PC-3 (cell line): ENCODE measurements at regions not wholly inside any gene's neighbourhood (a gene's known extent, or its start where the extent isn't known, plus 50 kb on each side); places are given as distances from the start of the nearest gene placed in this dataset.

Experiments used
- ATAC-seq: fragments of 200-7000 bp; cut with Tn5 transposase; 2 replicates; pipeline ENCODE4 v1.9.1; 2020; ENCODE audit warnings: mild to moderate bottlenecking, moderate library complexity
- BruUV-seq: library from RNA; stranded (reverse); fragments of 400-500 nt; replicated peaks from 2 replicates; lab custom pipeline; 2021; lab: Mats Ljungman, UMichigan
- CTCF ChIA-PET: fragments of 300-600 bp; sonication (Branson Sonifier 250); formaldehyde crosslinking; loops from one replicate; lab custom pipeline; 2022; ENCODE audit warnings: antibody characterized with exemption; lab: Charles Lee
- POLR2A ChIA-PET: fragments of 300-600 bp; sonication (Branson Sonifier 250); formaldehyde crosslinking; loops from one replicate; lab custom pipeline; 2022; ENCODE audit warnings: antibody characterized with exemption; ENCODE audit not compliant: unreplicated experiment; lab: Charles Lee
- DNase-seq: peaks from one replicate; pipeline ENCODE4 v3.0.0-alpha.2; 2015
- H2AFZ ChIP-seq: fragments of 300-600 bp; sonication (generic); 2 replicates; pipeline ENCODE4 v1.6.0; 2016; ENCODE audit warnings: antibody characterized with exemption, low read length
- H3F3A ChIP-seq: fragments of 300-600 bp; sonication (generic); one replicate; pipeline ENCODE4 v1.6.0; 2017; ENCODE audit warnings: antibody characterized with exemption, low read length, control low read depth, mild to moderate bottlenecking; ENCODE audit not compliant: unreplicated experiment
- H3K27ac ChIP-seq: fragments of 300-600 bp; sonication (generic); 2 replicates; pipeline ENCODE4 v1.5.1; 2016; ENCODE audit warnings: mild to moderate bottlenecking, low read length
- H3K27me3 ChIP-seq: fragments of 300-600 bp; sonication (generic); 2 replicates; pipeline ENCODE4 v1.6.1; 2016; ENCODE audit warnings: low read length, mixed read lengths
- H3K36me3 ChIP-seq: fragments of 300-600 bp; sonication (generic); 2 replicates; pipeline ENCODE4 v1.6.1; 2016; ENCODE audit warnings: low read depth, mixed run types, low read length, mixed read lengths
- H3K4me1 ChIP-seq: fragments of 300-600 bp; sonication (generic); 2 replicates; pipeline ENCODE4 v1.5.1; 2016; ENCODE audit warnings: low read length; ENCODE audit not compliant: insufficient read depth
- H3K4me2 ChIP-seq: fragments of 300-600 bp; sonication (generic); 2 replicates; pipeline ENCODE4 v1.6.0; 2016; ENCODE audit warnings: low read length
- H3K4me3 ChIP-seq: fragments of 300-600 bp; sonication (generic); 2 replicates; pipeline ENCODE4 v1.5.1; 2016; ENCODE audit warnings: mild to moderate bottlenecking, low read length, mixed read lengths
- H3K79me2 ChIP-seq: fragments of 300-600 bp; sonication (generic); 2 replicates; pipeline ENCODE4 v1.6.1; 2017; ENCODE audit warnings: low read length, mixed read lengths
- H3K9ac ChIP-seq: fragments of 300-600 bp; sonication (generic); 2 replicates; pipeline ENCODE4 v1.6.0; 2016; ENCODE audit warnings: mild to moderate bottlenecking, low read length
- H3K9me2 ChIP-seq: fragments of 300-600 bp; sonication (generic); replicated peaks from 2 replicates; pipeline ENCODE4 v1.6.1; 2016; ENCODE audit warnings: mixed run types, low read length, mixed read lengths
- H3K9me3 ChIP-seq: fragments of 300-600 bp; sonication (generic); 2 replicates; pipeline ENCODE4 v1.6.1; 2016; ENCODE audit warnings: low read length, mixed read lengths
- H4K20me1 ChIP-seq: fragments of 300-600 bp; sonication (generic); 2 replicates; pipeline ENCODE4 v1.6.1; 2016; ENCODE audit warnings: low read length, mixed read lengths
- EZH2 ChIP-seq: fragments of 300-600 bp; sonication (generic); IDR thresholded peaks from one replicate; pipeline ENCODE4 v1.6.1; 2017; ENCODE audit warnings: antibody characterized with exemption, mild to moderate bottlenecking, low read length; ENCODE audit not compliant: unreplicated experiment
- EZH2phosphoT487 ChIP-seq: fragments of 300-600 bp; sonication (generic); IDR thresholded peaks from 2 replicates; pipeline ENCODE4 v1.6.1; 2018; ENCODE audit warnings: mild to moderate bottlenecking, antibody characterized with exemption, low read length, borderline replicate concordance
- intact Hi-C: fragments of 100-400 bp; cut with micrococcal nuclease; formaldehyde crosslinking; loops from 2 replicates; pipeline ENCODE4 v1.9.0; 2023
- TF ChIP-seq, protein P1 (sequence below): fragments of 300-600 bp; sonication (generic); conservative IDR thresholded peaks from 2 replicates; pipeline ENCODE4 v1.5.1; 2017; ENCODE audit warnings: antibody characterized with exemption, low read depth, mild to moderate bottlenecking, low read length

DNA sequence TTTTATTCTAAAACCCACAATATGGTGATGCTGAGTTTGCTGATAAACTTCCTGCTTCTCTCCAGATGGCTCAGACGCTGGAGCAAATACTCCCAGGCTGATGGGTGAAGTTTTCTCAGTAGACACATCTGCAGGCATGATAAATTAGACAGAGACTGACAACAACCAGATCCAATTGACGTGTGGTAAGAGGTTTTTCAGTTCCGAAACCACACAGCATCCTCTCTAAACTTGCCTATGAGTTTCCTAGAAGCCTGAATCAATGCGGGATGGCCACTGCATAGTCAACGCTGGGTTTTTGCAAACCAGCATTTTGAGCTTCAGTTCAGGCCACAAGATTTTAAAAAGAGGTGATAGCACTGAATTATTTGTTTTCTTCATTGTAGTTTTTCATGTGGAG lies 360.3 kb upstream of the ARRDC4 start:
- Histone ChIP-seq H2AFZ (no peak overlapping the region), H3K4me1 (no peaks in the 10 kb centered on the region), H3K9me2 (no peaks in the 10 kb centered on the region), H3K79me2 (no peaks in the 10 kb centered on the region), H3K27me3 (peaks cover 18% of the 10 kb centered on the region), H3K9ac (no peak overlapping the region), H3F3A (no peaks in the 10 kb centered on the region), H3K27ac (no peak overlapping the region), H3K4me2 (no peak overlapping the region), H3K36me3 (no peaks in the 10 kb centered on the region), H3K4me3 (no peak overlapping the region), H4K20me1 (no peaks in the 10 kb centered on the region), H3K9me3 (no peaks in the 10 kb centered on the region)
- ATAC-seq, result no peak
- BruUV-seq, result no TSS peak
- ChIA-PET CTCF (no interaction called here), POLR2A (interaction anchor here (0.6 kb wide), 1 partner anchor 108 kb away, joined by 3 read pairs; no protein-coding TSS in a partner anchor)
- intact Hi-C loops, result no loop called here
- DNase-seq, result no peak
- TF ChIP-seq EZH2phosphoT487 (no peak), EZH2 (no peak)
- TF ChIP-seq, protein P1, sequence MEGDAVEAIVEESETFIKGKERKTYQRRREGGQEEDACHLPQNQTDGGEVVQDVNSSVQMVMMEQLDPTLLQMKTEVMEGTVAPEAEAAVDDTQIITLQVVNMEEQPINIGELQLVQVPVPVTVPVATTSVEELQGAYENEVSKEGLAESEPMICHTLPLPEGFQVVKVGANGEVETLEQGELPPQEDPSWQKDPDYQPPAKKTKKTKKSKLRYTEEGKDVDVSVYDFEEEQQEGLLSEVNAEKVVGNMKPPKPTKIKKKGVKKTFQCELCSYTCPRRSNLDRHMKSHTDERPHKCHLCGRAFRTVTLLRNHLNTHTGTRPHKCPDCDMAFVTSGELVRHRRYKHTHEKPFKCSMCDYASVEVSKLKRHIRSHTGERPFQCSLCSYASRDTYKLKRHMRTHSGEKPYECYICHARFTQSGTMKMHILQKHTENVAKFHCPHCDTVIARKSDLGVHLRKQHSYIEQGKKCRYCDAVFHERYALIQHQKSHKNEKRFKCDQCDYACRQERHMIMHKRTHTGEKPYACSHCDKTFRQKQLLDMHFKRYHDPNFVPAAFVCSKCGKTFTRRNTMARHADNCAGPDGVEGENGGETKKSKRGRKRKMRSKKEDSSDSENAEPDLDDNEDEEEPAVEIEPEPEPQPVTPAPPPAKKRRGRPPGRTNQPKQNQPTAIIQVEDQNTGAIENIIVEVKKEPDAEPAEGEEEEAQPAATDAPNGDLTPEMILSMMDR, result no peak

DNA sequence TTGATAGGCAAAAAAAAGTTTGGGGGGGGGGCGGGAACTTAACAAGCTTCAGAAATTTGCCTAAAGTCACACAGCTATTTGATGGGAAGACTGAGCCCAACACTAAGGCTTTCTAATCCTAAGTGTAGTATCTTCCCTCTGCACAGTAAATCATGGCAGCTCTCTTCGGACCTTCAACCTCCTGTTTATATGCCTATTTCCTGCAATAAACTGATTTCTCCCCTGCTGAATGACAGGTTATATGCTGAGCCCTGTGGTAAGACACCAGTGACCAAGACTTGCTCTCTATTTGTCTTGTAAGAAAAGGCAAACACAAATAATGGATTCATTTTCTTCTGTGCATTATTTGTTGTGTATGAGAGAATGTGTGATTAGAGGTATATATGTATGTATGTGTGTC lies 355.8 kb upstream of the ARRDC4 start:
- Histone ChIP-seq H3F3A (no peaks in the 10 kb centered on the region), H3K9ac (no peak overlapping the region), H3K27me3 (no peaks in the 10 kb centered on the region), H3K9me3 (no peaks in the 10 kb centered on the region), H3K79me2 (no peaks in the 10 kb centered on the region), H3K9me2 (no peaks in the 10 kb centered on the region), H3K4me2 (no peak overlapping the region), H2AFZ (no peak overlapping the region), H3K4me3 (no peak overlapping the region), H4K20me1 (no peaks in the 10 kb centered on the region), H3K4me1 (no peaks in the 10 kb centered on the region), H3K36me3 (no peaks in the 10 kb centered on the region), H3K27ac (no peak overlapping the region)
- ChIA-PET CTCF (no interaction called here), POLR2A (no interaction called here)
- DNase-seq, result no peak
- TF ChIP-seq EZH2 (no peak), EZH2phosphoT487 (no peak)
- TF ChIP-seq, protein P1, result no peak
- ATAC-seq, result no peak
- no TSS peak for BruUV-seq
- intact Hi-C loops, result no loop called here

DNA sequence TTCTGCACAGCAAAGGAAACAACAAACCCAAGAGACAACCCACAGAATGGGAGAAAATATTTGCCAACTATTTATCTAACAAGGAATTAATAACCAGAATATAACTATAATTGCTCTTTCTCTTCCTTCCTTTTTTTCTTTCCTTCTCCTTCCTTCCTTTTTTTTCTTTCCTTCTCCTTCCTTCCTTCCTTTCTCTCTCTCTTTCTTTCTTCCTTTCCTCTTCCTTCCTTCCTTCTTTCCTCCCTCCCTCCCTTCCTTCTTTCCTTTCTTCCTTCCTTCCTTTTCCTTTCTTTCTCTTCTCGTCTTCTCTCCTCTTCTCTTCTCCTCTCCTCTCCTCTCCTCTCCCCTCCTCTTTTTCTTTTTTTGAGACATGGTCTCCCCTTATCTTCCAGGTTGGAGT lies 345.4 kb upstream of the ARRDC4 start:
- no peaks in the 10 kb centered on the region for H3K9me2 ChIP-seq
- H3K4me3 ChIP-seq, result no peak overlapping the region
- no peaks in the 10 kb centered on the region for H3K27me3 ChIP-seq
- BruUV-seq, result no TSS peak
- TF ChIP-seq EZH2phosphoT487 (no peak), EZH2 (no peak)
- TF ChIP-seq, protein P1, result no peak
- no peaks in the 10 kb centered on the region for H3K4me1 ChIP-seq
- no peaks in the 10 kb centered on the region for H3K36me3 ChIP-seq
- no peaks in the 10 kb centered on the region for H3F3A ChIP-seq
- H3K79me2 ChIP-seq, result no peaks in the 10 kb centered on the region
- intact Hi-C loops, result no loop called here
- no peak overlapping the region for H3K27ac ChIP-seq
- ATAC-seq, result no peak
- H3K4me2 ChIP-seq, result no peak overlapping the region
- ChIA-PET CTCF (no interaction called here), POLR2A (no interaction called here)
- no peaks in the 10 kb centered on the region for H4K20me1 ChIP-seq
- no peak overlapping the region for H3K9ac ChIP-seq
- no peak overlapping the region for H2AFZ ChIP-seq
- no peaks in the 10 kb centered on the region for H3K9me3 ChIP-seq
- DNase-seq, result no peak
